ENCODE measurements at regions not wholly inside any gene's neighbourhood (a gene's known extent, or its start where the extent isn't known, plus 50 kb on each side); places are given as distances from the start of the nearest gene placed in this dataset.
A peak's percentile ranks its signal among the peaks of the same experiment; 100 is the strongest.

- TF ChIP-seq, protein P1, sequence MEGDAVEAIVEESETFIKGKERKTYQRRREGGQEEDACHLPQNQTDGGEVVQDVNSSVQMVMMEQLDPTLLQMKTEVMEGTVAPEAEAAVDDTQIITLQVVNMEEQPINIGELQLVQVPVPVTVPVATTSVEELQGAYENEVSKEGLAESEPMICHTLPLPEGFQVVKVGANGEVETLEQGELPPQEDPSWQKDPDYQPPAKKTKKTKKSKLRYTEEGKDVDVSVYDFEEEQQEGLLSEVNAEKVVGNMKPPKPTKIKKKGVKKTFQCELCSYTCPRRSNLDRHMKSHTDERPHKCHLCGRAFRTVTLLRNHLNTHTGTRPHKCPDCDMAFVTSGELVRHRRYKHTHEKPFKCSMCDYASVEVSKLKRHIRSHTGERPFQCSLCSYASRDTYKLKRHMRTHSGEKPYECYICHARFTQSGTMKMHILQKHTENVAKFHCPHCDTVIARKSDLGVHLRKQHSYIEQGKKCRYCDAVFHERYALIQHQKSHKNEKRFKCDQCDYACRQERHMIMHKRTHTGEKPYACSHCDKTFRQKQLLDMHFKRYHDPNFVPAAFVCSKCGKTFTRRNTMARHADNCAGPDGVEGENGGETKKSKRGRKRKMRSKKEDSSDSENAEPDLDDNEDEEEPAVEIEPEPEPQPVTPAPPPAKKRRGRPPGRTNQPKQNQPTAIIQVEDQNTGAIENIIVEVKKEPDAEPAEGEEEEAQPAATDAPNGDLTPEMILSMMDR (IDR thresholded peaks at IDR 0.05; ENCODE audit: insufficient read depth, low read depth, low read length, missing control alignments) = no peak
- H3K4me3 ChIP-seq (ENCODE audit: low read length) = no peak overlapping the region
- no peak for DNase-seq (ENCODE audit: low read depth)
Observed at GRCh38 chr14:28896337-28896736, 129.8 kb downstream of the FOXG1 start.

DNA sequence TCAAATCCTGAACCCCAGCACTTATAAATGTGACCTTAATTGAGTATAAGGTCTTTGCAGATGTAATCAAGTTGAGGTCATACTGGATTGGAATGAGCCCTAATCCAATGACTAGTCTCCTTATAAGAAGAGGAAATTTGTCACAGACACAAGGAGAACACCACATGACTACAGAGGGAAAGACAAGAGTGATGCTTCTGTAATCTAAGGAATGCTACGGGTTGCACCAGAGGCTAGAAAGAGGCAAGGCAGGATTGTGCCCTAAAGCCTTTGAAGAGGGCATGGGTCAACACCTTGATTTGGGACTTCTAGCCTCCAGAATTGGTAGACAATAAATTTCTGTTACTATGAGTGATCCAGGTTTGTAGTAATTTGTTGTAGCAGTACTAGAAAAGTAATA is 135.0 kb downstream of the FOXG1 start:
- TF ChIP-seq, protein P1 (IDR thresholded peaks at IDR 0.05; ENCODE audit: insufficient read depth, low read depth, low read length, missing control alignments) = no peak
- no peak for DNase-seq (ENCODE audit: low read depth)
- H3K4me3 ChIP-seq (ENCODE audit: low read length) = no peak overlapping the region

- H3K4me3 ChIP-seq (ENCODE audit: low read length) = no peak overlapping the region
- peak; percentile 47 for DNase-seq (ENCODE audit: low read depth)
- TF ChIP-seq, protein P1 (IDR thresholded peaks at IDR 0.05; ENCODE audit: insufficient read depth, low read depth, low read length, missing control alignments) = no peak
Observed at GRCh38 chr14:28902930-28903329, 136.3 kb downstream of the FOXG1 start.

DNA sequence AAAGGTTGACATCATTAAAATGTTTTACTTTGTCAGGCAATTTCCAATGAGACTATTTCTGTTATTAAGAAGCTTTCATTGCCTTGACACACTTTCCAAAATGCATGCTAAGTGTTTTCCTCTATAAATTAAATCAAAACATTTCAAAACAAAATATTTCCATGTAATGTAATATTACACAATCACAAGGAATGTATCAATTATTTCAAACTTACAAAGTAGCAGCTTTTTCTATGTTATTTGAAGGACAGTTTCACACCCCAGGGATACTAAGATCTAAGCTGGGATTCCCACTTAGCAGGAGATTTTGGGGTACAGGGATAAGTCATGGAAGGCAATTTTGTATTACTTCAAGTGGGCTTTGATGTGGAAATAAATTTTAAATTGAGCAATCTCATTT is 144.9 kb downstream of the FOXG1 start:
- TF ChIP-seq, protein P1 (IDR thresholded peaks at IDR 0.05; ENCODE audit: insufficient read depth, low read depth, low read length, missing control alignments) = no peak
- no peak overlapping the region for H3K4me3 ChIP-seq (ENCODE audit: low read length)
- DNase-seq (ENCODE audit: low read depth) = no peak

DNA sequence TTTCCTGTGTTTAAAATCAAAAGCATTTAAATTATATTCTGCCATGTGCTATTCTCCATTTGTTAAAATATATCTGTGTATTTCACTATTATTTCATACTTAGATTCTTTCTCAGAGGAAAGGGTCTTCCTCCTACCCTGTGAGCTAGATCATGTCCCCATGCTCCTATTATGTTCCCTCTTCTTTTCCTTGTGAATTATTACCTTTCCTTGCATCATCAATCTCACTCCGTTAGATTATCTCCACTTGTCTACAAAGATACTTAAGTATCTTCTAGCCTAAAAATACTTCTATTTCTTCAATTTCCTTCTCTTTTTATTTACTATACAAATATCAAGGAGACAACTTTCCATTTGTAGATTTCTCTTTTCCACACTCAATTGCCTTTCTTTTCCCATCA is 146.5 kb downstream of the FOXG1 start:
- H3K4me3 ChIP-seq (ENCODE audit: low read length) = no peak overlapping the region
- TF ChIP-seq, protein P1 (IDR thresholded peaks at IDR 0.05; ENCODE audit: insufficient read depth, low read depth, low read length, missing control alignments) = no peak
- DNase-seq (ENCODE audit: low read depth) = no peak

DNA sequence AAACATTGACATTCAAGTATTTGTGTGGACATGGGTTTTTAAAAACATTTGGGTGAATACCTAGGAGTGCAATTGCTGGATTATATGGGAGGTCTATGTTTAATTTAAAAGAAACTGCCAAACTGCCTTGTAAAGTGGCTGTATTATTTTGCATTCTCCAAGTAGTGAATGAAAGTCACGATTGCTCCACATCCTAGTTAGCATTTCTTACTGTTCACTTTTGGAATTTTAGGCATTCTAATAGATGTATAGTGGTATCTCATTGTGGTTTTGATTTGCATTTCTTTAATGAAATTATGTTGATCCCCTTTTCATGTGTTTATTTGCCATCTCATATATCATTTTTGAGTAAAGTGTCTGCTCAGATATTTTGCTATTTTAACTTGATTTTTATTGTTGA is 159.5 kb downstream of the FOXG1 start:
- TF ChIP-seq, protein P1 (IDR thresholded peaks at IDR 0.05; ENCODE audit: insufficient read depth, low read depth, low read length, missing control alignments) = no peak
- DNase-seq (ENCODE audit: low read depth) = no peak
- H3K4me3 ChIP-seq (ENCODE audit: low read length) = no peak overlapping the region

- no peak overlapping the region for H3K4me3 ChIP-seq (ENCODE audit: low read length)
- TF ChIP-seq, protein P1 (IDR thresholded peaks at IDR 0.05; ENCODE audit: insufficient read depth, low read depth, low read length, missing control alignments) = no peak
- DNase-seq (ENCODE audit: low read depth) = no peak
Observed at GRCh38 chr14:28931999-28932398, 165.4 kb downstream of the FOXG1 start.
